Body of pancreas (tissue), 4 donors: ENCODE measurements at regions not wholly inside any gene's neighbourhood (a gene's known extent, or its start where the extent isn't known, plus 50 kb on each side); places are given as distances from the start of the nearest gene placed in this dataset.

Source experiments
- ATAC-seq: fragments of 150-250 bp; one replicate; pipeline ENCODE4 v1.9.1; 2016
- DNase-seq, 4 donors: peaks; one replicate each; pipeline ENCODE4 v3.0.0-alpha.2; 2019
- H3K27ac ChIP-seq, 4 donors: fragments of 200-600 bp; sonication (generic); 1 replicate in 3 of 4; 2 replicates in 1 of 4; pipeline versions ENCODE4 v1.5.1 to v1.6.1; 2016 to 2019; ENCODE audit warnings: mild to moderate bottlenecking in 1 of 4, mixed read lengths in 1 of 4, moderate library complexity in 1 of 4
- H3K27me3 ChIP-seq, 2 donors: fragments of 200-600 bp; sonication (generic); one replicate each; pipeline ENCODE4 v1.6.0; 2016; ENCODE audit warnings: mild to moderate bottlenecking in 1 of 2
- H3K36me3 ChIP-seq, 2 donors: fragments of 200-600 bp; sonication (generic); replicated peaks in 1 of 2; 2 replicates each; pipeline ENCODE4 v1.5.1; 2016; ENCODE audit warnings: low read depth in 2 of 2; ENCODE audit not compliant: insufficient read depth in 1 of 2
- H3K4me1 ChIP-seq: fragments of 200-600 bp; sonication (generic); one replicate; pipeline ENCODE4 v1.6.0; 2016
- H3K4me3 ChIP-seq, 2 donors: fragments of 200-600 bp; sonication (generic); 1 replicate in 1 of 2; 2 replicates in 1 of 2; pipeline ENCODE4 v1.5.1; 2016 to 2019
- H3K9me3 ChIP-seq, 3 donors: fragments of 200-600 bp; sonication (generic); 1 replicate in 2 of 3; 2 replicates in 1 of 3; pipeline ENCODE4 v1.5.1; 2016
- CTCF ChIP-seq, 7 experiments: fragments of 450-650 bp in 4 of 7; fragments of 200-600 bp in 3 of 7; sonication (generic) in 3 of 7; IDR thresholded peaks; one replicate each; pipeline ENCODE4 v1.5.1; 2016 to 2019; ENCODE audit warnings: antibody characterized with exemption in 7 of 7
- POLR2A ChIP-seq, 3 donors: fragments of 450-650 bp; IDR thresholded peaks; one replicate each; pipeline ENCODE4 v1.6.1; 2016; ENCODE audit warnings: antibody characterized with exemption in 3 of 3, mild to moderate bottlenecking in 2 of 3
- WGBS, 2 donors: methylation state at CpG; one replicate each; pipeline ENCODE4 v1.1.5; 2017; 5-methylcytosine and 5-hydroxymethylcytosine counted together
- intact Hi-C: fragments of 100-400 bp; cut with DNase I; formaldehyde crosslinking; loops from one replicate; pipeline ENCODE4 v1.15.1; 2023

DNA sequence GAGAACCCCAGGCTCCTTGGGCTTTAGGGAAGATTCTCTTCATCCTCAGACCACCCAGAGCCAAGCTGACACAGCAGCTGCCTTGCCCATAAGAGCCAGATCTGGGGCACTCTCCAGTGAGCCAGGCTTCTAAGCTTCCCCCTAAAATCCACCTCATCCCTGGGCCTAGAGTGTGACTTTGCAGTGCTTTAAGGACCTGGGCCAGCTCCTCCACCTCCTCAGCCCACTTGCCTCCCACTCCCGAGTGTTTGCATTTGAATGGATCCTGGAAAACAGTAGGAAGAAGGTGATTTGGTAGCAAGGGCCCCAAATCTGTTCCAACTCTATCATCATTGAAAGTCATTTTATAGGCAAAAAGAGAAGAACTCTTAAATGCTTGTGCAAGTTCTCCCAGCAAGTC is 108.7 kb upstream of the UBL3 start:
- no peaks in the 10 kb centered on the region for H3K36me3 ChIP-seq
- H3K9me3 ChIP-seq: no peaks in the 10 kb centered on the region
- H3K27ac ChIP-seq: no peak overlapping the region
- no peak overlapping the region for H3K4me3 ChIP-seq
- ATAC-seq (no peak), DNase-seq (no peak)
- TF ChIP-seq POLR2A (IDR thresholded peaks at IDR 0.05): no peak
- no peak for TF ChIP-seq CTCF (IDR thresholded peaks at IDR 0.05)
- WGBS, 2 donors: 89 to 93% methylated on average over 1 of the region's 1 CpG
- H3K4me1 ChIP-seq: no peaks in the 10 kb centered on the region
- intact Hi-C loops: no loop called here
- H3K27me3 ChIP-seq: no peaks in the 10 kb centered on the region

DNA sequence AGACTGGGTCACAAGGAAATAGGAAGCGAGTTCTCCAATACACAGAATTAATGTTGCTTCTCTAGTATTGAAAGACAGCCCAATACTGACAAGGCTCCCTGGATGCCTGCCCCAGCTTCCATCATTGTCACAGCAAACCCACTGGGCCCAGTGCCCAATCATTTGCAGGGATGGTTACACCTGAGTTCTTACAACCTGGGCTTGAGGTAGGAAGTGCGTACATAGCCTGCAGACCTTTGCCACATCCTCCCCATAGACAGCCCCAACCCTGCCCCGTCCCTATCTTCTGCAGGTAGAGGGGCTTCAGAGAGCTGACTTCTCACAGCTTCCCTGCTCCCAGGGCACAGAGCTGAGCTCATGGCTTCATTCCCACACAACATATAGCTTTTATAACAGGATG is 108.1 kb upstream of the UBL3 start:
- H3K4me1 ChIP-seq: no peaks in the 10 kb centered on the region
- no peak for ATAC-seq
- WGBS, 2 donors: 86 to 89% methylated on average over 3 of the region's 3 CpGs

GRCh38 chr13:29957320-29957719 is 106.9 kb upstream of the UBL3 start:
- H3K27me3 ChIP-seq: no peaks in the 10 kb centered on the region
- no peak overlapping the region for H3K4me3 ChIP-seq
- H3K27ac ChIP-seq: no peak overlapping the region
- no peaks in the 10 kb centered on the region for H3K36me3 ChIP-seq
- ATAC-seq: no peak
- no peaks in the 10 kb centered on the region for H3K4me1 ChIP-seq
- intact Hi-C loops: no loop called here
- DNase-seq: no peak
- H3K9me3 ChIP-seq: no peaks in the 10 kb centered on the region
- WGBS, 2 donors: 23 to 29% methylated on average over 8 of the region's 8 CpGs
- TF ChIP-seq CTCF (IDR thresholded peaks at IDR 0.05) (no peak), POLR2A (IDR thresholded peaks at IDR 0.05) (no peak)

More for the DNA sequence above, 108.1 kb upstream of the UBL3 start:
- intact Hi-C loops: no loop called here
- H3K36me3 ChIP-seq: no peaks in the 10 kb centered on the region
- H3K27ac ChIP-seq: no peak overlapping the region
- no peaks in the 10 kb centered on the region for H3K27me3 ChIP-seq
- no peak for DNase-seq
- H3K9me3 ChIP-seq: no peaks in the 10 kb centered on the region
- no peak overlapping the region for H3K4me3 ChIP-seq
- TF ChIP-seq CTCF (IDR thresholded peaks at IDR 0.05): no peak

GRCh38 chr13:29956853-29957252 is 106.4 kb upstream of the UBL3 start:
- 15 to 21% methylated on average over 4 of the region's 4 CpGs for WGBS, 2 donors
- Histone ChIP-seq H3K36me3 (no peaks in the 10 kb centered on the region), H3K27ac (no peak overlapping the region), H3K9me3 (no peaks in the 10 kb centered on the region), H3K4me1 (no peaks in the 10 kb centered on the region), H3K27me3 (no peaks in the 10 kb centered on the region), H3K4me3 (no peak overlapping the region)
- ATAC-seq (no peak), DNase-seq (no peak)
- intact Hi-C loops: no loop called here
- no peak for TF ChIP-seq POLR2A (IDR thresholded peaks at IDR 0.05)
- TF ChIP-seq CTCF (IDR thresholded peaks at IDR 0.05): no peak

DNA sequence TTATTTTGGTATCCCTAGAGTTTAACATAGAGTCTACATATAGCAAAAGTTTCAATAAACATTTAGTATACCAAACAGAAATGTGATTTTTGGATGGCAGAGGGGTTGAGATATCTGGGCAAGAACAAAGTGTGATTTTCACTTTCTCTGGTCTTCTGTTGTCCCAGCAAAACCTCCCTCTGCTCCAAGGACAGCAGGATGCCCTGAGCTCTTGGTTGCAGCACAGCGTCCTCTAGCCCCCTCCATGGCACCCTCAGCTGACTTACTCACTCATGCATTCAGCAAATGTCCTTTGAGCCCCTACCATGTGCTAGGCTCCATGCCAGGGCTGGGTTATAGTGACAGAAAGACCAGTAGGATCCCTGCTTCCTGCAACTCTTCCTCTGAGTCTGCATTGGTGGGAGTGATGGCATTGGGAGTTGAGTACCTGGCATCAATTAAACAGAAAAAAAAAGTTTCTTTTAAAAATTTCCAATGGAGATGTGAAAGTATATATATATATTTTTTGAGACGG is 104.8 kb upstream of the UBL3 start:
- no peaks in the 10 kb centered on the region for H3K4me1 ChIP-seq
- H3K36me3 ChIP-seq: no peaks in the 10 kb centered on the region
- no peaks in the 10 kb centered on the region for H3K27me3 ChIP-seq
- ATAC-seq (no peak), DNase-seq (no peak)
- WGBS, 2 donors: 66 to 70% methylated on average over 2 of the region's 2 CpGs
- no peaks in the 10 kb centered on the region for H3K9me3 ChIP-seq
- no peak overlapping the region for H3K27ac ChIP-seq
- H3K4me3 ChIP-seq: no peak overlapping the region
- intact Hi-C loops: no loop called here
- TF ChIP-seq CTCF (IDR thresholded peaks at IDR 0.05) (no peak), POLR2A (IDR thresholded peaks at IDR 0.05) (no peak)
